Chondrocyte (in vitro differentiated cells): ENCODE measurements at regions not wholly inside any gene's neighbourhood (a gene's known extent, or its start where the extent isn't known, plus 50 kb on each side); places are given as distances from the start of the nearest gene placed in this dataset.

ENCODE experiments used
- DNase-seq: peaks from one replicate; pipeline ENCODE4 v3.0.0; 2021; ENCODE audit warnings: mixed read lengths, low spot score
- H3K27ac Mint-ChIP-seq: one replicate; pipeline ENCODE4 v1.8.0; 2021; ENCODE audit warnings: mild to moderate bottlenecking, moderate library complexity, mixed read lengths; ENCODE audit not compliant: unreplicated experiment
- H3K27me3 Mint-ChIP-seq: 2 replicates; pipeline ENCODE4 v1.8.0; 2021; ENCODE audit warnings: low read depth, mixed read lengths
- H3K36me3 Mint-ChIP-seq: 2 replicates; pipeline ENCODE4 v1.8.0; 2021; ENCODE audit warnings: low read depth, mixed read lengths
- H3K4me1 Mint-ChIP-seq: 2 replicates; pipeline ENCODE4 v1.8.0; 2021; ENCODE audit warnings: low read depth, mild to moderate bottlenecking, mixed read lengths
- H3K4me3 Mint-ChIP-seq: one replicate; pipeline ENCODE4 v1.8.0; 2021; ENCODE audit warnings: mild to moderate bottlenecking, moderate library complexity, mixed read lengths; ENCODE audit not compliant: unreplicated experiment
- H3K9me3 Mint-ChIP-seq: 2 replicates; pipeline ENCODE4 v1.8.0; 2021; ENCODE audit warnings: low read depth, mixed read lengths
- TF ChIP-seq, protein P1 (sequence below): fragments of 200-600 bp; sonication (generic); IDR thresholded peaks from 2 replicates; pipeline ENCODE4 v1.5.0; 2021; ENCODE audit warnings: antibody characterized with exemption, mild to moderate bottlenecking, moderate library complexity

DNA sequence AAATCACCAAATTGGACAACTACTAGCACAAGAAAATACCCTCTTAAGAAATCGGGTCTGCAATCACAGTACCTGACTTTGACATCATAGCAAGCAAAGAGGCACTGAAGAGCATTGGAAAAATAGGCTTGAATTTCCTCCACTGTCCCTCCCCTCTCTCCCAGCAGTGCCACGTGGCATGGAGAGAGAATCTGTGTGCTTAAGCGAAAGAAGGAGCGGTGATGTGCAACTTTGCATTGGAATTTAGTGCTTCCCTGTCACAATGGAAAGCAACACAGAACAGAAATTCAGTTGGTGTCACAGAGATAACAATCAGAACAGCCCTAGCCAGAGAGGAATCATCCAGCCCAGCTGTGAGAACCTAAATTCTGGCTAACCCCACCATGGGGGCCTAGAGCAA, 207.5 kb upstream of the SLITRK3 start:
- TF ChIP-seq, protein P1, sequence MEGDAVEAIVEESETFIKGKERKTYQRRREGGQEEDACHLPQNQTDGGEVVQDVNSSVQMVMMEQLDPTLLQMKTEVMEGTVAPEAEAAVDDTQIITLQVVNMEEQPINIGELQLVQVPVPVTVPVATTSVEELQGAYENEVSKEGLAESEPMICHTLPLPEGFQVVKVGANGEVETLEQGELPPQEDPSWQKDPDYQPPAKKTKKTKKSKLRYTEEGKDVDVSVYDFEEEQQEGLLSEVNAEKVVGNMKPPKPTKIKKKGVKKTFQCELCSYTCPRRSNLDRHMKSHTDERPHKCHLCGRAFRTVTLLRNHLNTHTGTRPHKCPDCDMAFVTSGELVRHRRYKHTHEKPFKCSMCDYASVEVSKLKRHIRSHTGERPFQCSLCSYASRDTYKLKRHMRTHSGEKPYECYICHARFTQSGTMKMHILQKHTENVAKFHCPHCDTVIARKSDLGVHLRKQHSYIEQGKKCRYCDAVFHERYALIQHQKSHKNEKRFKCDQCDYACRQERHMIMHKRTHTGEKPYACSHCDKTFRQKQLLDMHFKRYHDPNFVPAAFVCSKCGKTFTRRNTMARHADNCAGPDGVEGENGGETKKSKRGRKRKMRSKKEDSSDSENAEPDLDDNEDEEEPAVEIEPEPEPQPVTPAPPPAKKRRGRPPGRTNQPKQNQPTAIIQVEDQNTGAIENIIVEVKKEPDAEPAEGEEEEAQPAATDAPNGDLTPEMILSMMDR: no peak
- H3K9me3 Mint-ChIP-seq: no peaks in the 10 kb centered on the region
- H3K27me3 Mint-ChIP-seq: no peaks in the 10 kb centered on the region
- H3K4me1 Mint-ChIP-seq: no peaks in the 10 kb centered on the region
- no peak for DNase-seq
- H3K4me3 Mint-ChIP-seq: no peak overlapping the region
- no peaks in the 10 kb centered on the region for H3K36me3 Mint-ChIP-seq
- no peak overlapping the region for H3K27ac Mint-ChIP-seq

GRCh38 chr3:165395188-165395587, 199.0 kb upstream of the SLITRK3 start:
- TF ChIP-seq, protein P1: no peak
- Mint-ChIP-seq H3K9me3 (no peaks in the 10 kb centered on the region), H3K4me3 (no peak overlapping the region), H3K4me1 (no peaks in the 10 kb centered on the region), H3K27ac (no peak overlapping the region), H3K36me3 (no peaks in the 10 kb centered on the region), H3K27me3 (peaks cover 1% of the 10 kb centered on the region)
- DNase-seq: no peak

- Mint-ChIP-seq H3K4me1 (no peaks in the 10 kb centered on the region), H3K9me3 (no peaks in the 10 kb centered on the region), H3K27ac (no peak overlapping the region), H3K27me3 (peaks cover 1% of the 10 kb centered on the region), H3K4me3 (no peak overlapping the region), H3K36me3 (no peaks in the 10 kb centered on the region)
- TF ChIP-seq, protein P1: no peak
- DNase-seq: no peak
Observed at GRCh38 chr3:165393461-165393860, 197.3 kb upstream of the SLITRK3 start.

- Mint-ChIP-seq H3K27ac (no peak overlapping the region), H3K9me3 (peaks cover 4% of the 10 kb centered on the region), H3K27me3 (no peaks in the 10 kb centered on the region), H3K36me3 (no peaks in the 10 kb centered on the region), H3K4me1 (no peaks in the 10 kb centered on the region), H3K4me3 (no peak overlapping the region)
- no peak for DNase-seq
- TF ChIP-seq, protein P1: no peak
Observed at GRCh38 chr3:165390166-165390565, 194.0 kb upstream of the SLITRK3 start.

DNA sequence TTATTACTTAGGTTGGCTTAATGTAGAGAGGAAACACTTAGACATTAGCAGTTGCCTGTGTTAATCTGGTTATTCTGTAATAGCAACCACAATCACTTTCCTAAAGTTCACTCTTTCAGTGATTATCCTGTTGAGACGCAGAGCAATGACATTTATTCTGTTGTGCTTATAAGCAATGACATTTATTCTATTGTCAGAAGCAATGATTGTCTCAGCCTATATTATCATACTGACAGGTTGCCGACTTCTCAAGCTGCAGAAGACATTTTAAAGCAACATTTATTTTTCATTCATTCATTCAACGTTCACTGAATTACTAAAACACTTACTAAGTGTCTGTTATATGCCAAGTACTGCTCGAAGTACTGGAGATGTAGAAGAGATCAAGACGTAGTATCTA, 193.5 kb upstream of the SLITRK3 start:
- Mint-ChIP-seq H3K36me3 (no peaks in the 10 kb centered on the region), H3K4me3 (no peak overlapping the region), H3K9me3 (peaks cover 4% of the 10 kb centered on the region), H3K4me1 (no peaks in the 10 kb centered on the region), H3K27ac (no peak overlapping the region), H3K27me3 (no peaks in the 10 kb centered on the region)
- no peak for DNase-seq
- TF ChIP-seq, protein P1: no peak
